GM19372 (cell line): ENCODE measurements at regions not wholly inside any gene's neighbourhood (a gene's known extent, or its start where the extent isn't known, plus 50 kb on each side); places are given as distances from the start of the nearest gene placed in this dataset.

Experiments
- ATAC-seq: cut with Tn5 transposase; IDR thresholded peaks from one replicate; pipeline ENCODE4 v1.9.1; 2021; ENCODE audit warnings: mild to moderate bottlenecking, low read depth, moderate library complexity; ENCODE audit not compliant: unreplicated experiment

GRCh38 chr11:98110030-98110429 is 910.7 kb upstream of the CNTN5 start:
- no peak for ATAC-seq

GRCh38 chr11:98115873-98116272 is 904.9 kb upstream of the CNTN5 start:
- no peak for ATAC-seq

DNA sequence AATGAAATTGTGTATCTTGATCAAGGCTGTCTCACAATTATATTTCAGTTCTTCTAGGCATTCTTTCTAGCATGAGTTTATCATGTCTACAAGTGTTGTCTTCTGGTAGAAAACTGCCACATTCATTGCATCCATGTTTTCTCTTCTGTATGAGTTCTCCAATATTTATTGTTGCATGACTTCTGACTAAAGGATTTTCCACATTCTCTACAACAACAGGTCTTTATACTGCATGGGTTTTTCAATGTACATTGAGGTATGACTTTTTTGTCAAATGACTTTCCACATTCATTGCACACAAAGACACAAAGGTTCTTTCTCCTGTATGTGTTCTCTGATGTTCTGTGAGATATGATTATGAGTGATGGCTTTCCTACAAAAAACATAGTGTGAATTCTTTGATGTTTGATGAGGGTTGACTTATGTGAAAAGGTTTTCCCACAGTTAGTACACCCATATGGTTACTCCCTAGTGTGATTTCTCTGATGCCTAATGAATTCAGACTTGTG is 890.6 kb upstream of the CNTN5 start:
- no peak for ATAC-seq

DNA sequence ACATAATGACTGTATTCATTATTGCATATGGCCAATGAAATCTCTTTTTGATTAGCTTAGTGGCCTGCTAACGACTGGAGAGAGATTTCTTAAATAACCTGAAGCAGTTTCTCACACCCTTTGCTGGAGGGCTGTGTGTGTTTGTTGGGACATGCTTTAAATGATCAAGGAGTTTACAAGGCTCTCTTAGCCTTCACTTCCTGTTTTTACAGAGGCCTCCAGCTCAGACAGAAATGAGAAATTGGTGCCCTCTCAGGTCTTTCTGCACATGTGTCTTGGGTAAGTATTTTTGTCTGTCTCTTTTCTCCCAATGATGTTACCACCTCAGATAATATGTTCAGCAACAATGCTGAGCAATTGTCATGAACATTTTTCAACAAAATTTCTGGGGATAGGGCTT is 884.4 kb upstream of the CNTN5 start:
- ATAC-seq: no peak

GRCh38 chr11:98137437-98137836 is 883.3 kb upstream of the CNTN5 start:
- no peak for ATAC-seq

GRCh38 chr11:98143661-98144060 is 877.1 kb upstream of the CNTN5 start:
- no peak for ATAC-seq

GRCh38 chr11:98153752-98154151 is 867.0 kb upstream of the CNTN5 start:
- no peak for ATAC-seq

DNA sequence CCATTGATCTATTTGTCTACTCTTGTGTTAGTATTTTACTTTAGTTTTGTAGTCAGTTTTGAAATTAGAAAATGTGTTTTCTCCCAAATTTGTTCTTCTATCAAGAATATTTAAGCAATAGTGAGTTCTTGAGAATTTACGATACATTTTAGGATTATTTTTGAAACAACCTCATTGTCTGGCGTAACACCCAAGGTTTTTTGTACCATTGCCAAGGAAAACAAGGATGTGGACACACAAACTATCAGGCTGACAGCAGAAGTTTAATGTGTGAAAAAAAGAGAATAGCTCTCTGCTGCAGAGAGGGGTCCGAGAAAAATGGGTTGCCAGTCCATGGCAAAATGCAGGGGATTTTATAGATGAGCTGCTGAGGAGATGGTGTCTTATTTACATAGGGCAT is 865.1 kb upstream of the CNTN5 start:
- ATAC-seq: no peak

GRCh38 chr11:98177925-98178324 is 842.8 kb upstream of the CNTN5 start:
- no peak for ATAC-seq

DNA sequence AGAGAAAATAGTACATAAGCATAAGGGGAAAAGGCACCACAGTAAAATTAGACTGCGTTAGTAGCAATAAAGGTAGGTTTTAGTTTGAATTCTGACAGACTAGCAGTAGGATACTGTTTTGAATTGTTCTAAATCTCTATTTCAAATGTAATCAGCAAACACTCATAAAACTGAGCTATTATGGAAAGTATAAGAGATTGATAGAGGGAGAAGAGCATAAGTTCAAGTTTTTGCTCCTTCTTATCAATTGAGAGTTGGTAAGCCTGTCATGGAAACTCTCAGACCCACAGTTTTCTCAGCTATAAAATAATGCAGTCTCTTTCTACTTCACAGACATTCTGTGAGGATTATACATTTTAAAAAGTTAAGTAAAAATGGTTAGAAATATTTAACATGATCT is 840.2 kb upstream of the CNTN5 start:
- no peak for ATAC-seq

- no peak for ATAC-seq
These were observed 839.8 kb upstream of the CNTN5 start for GRCh38 chr11:98180921-98181320.

GRCh38 chr11:98183034-98183433 is 837.7 kb upstream of the CNTN5 start:
- no peak for ATAC-seq

DNA sequence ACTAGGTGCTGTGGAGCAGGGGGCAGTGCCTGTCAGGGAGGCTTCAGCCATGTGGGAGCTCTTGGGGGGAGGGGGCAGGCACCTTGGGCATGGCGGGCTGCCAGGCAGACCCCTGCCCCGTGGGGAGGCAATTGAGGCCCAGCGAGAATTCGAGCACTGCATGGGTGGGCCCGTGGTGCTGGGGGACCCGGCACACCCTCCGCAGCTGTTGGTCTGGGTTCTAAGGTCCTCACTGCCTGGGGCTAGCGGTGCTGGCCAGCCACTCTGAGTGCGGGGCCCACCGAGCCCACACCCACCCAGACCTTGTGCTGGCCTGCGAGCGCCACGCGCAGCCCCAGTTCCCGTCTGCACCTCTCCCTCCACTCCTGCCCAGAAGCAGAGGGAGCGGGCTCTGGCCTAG is 835.5 kb upstream of the CNTN5 start:
- no peak for ATAC-seq

DNA sequence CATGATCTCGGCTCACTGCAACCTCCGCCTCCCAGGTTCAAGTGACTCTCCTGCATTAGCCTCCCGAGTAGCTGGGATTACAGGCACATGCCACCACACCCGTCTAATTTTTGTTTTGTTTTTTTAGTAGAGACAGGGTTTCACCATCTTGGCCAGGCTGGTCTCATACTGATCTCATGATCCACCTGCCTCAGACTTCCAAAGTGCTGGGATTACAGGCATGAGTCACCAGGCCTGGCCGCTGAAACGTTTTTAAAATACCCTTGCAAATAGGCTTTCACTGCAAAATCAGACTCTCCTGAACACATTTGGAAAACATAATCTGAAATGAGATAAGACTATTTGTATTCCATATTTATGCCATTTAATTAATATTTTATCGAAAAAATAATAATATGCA is 826.1 kb upstream of the CNTN5 start:
- ATAC-seq: no peak

DNA sequence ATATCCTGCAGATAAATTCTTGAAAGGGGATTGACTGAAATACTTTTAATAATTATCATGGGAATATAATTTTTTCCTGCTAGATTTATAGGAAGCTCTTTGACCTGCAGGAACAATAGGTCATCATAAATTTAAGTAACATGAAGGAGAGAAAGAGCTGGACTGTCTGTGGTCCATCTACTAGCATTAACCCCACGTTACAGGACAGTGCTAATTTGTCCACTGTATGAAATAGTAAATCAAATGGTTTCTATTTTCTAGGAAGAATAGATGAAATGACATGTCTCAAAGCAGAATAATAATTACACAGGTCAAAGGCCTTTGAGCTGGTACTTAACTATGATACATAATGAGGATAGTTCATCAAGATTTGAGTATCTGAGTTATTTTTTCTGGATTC is 825.4 kb upstream of the CNTN5 start:
- ATAC-seq: no peak

- no peak for ATAC-seq
These were observed 813.7 kb upstream of the CNTN5 start for GRCh38 chr11:98207086-98207485.

DNA sequence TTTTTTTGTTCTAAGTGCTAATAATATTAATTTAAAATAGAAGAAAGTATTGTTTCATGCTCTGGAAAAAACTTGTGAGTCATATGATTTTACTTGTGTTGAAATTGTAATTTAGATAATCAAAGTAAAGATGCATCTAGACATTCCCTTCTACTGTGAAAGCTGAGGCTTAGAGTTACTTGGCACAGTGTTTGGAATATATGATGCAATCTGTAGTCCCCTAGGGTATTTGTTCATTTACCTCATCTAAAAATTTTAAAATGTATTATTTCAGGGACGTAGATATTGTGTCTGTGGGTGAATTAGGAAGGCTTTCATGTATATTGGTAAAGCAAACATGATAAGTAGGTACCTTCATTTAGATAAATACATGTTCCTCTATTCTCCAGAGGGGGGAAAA is 793.5 kb upstream of the CNTN5 start:
- ATAC-seq: no peak

- ATAC-seq: no peak
These were observed 790.1 kb upstream of the CNTN5 start for GRCh38 chr11:98230678-98231077.

- no peak for ATAC-seq
These were observed 786.1 kb upstream of the CNTN5 start for GRCh38 chr11:98234698-98235097.

GRCh38 chr11:98243897-98244296 is 776.9 kb upstream of the CNTN5 start:
- ATAC-seq: no peak

DNA sequence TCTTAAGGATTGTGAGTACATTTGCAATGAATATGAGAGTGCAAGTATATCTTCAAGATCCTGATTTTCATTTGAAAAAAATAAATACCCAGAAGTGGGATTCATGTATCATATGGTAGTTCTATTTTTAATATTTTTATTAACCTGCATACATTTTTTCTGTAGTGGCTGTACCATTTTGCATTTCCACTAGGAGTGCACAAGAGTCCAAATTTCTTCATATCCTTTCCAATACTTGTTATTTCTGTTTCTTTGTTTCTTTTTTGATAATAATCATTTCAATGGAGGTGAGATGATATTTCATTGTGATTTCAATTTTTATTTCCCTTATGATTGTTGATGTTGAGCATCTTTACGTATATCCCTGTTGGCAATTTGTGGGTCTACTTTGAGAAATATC is 759.8 kb upstream of the CNTN5 start:
- ATAC-seq: no peak

DNA sequence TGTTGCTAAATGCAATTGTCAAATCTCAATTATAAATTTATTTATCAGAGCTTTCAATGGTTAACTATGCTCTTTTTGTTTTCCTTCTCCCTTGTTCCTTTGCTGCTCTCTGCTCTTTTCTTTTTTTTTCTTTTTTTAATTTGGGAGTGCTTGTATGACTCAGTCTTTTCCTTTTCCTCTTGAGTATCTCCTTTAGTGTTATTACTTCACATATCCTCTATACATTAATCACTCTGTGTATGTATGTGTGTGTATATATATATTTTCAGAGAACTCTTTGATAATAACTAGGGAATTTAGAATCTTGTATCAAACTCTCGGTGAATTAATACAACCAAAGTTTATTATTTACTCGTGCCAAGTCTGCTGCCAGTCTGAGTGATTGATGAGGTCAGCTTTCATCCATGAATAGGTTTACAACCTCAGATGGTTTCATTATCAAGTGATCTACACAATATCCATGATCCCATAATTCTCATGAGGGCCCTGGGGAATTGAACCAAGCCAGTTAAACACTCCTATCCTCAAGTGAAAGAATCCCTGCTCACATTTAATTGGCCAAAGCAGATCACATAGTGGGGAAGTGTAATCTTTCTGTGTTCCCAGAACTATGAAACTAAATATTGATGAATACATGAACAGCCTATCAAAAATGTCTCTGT is 743.4 kb upstream of the CNTN5 start:
- ATAC-seq: no peak
